K562 (cell line): ENCODE measurements at regions not wholly inside any gene's neighbourhood (a gene's known extent, or its start where the extent isn't known, plus 50 kb on each side); places are given as distances from the start of the nearest gene placed in this dataset.

ENCODE experiments used
- CBFA2T2 ChIP-seq: fragments of 450-650 bp; conservative IDR thresholded peaks from 2 replicates; pipeline ENCODE4 v1.6.1; 2017; ENCODE audit warnings: mild to moderate bottlenecking
- DMBX1 ChIP-seq: fragments of 250-450 bp; sonication (Bioruptor Pico); IDR thresholded peaks from 2 replicates; pipeline ENCODE4 v1.8.0; 2022; ENCODE audit warnings: inconsistent platforms, mild to moderate bottlenecking, moderate library complexity, borderline replicate concordance
- FOXJ3 ChIP-seq: sonication (generic); formaldehyde crosslinking; IDR thresholded peaks from 2 replicates; pipeline ENCODE4 v1.4.0; 2020; ENCODE audit warnings: mild to moderate bottlenecking, missing genetic modification reagents
- GABPB1 ChIP-seq: sonication (generic); formaldehyde crosslinking; IDR thresholded peaks from 2 replicates; pipeline ENCODE4 v1.8.0; 2022; ENCODE audit warnings: mild to moderate bottlenecking, missing genetic modification reagents
- KDM1A ChIP-seq, 2 experiments: fragments of 450-650 bp; IDR thresholded peaks; 2 replicates each; pipeline ENCODE4 v1.6.1; 2016; ENCODE audit warnings: mild to moderate bottlenecking in 2 of 2
- KDM2B ChIP-seq: fragments of 250-450 bp; sonication (Bioruptor Pico); IDR thresholded peaks from 2 replicates; pipeline ENCODE4 v1.8.0; 2021; ENCODE audit warnings: mild to moderate bottlenecking, moderate library complexity
- TBP ChIP-seq: optimal IDR thresholded peaks from 2 replicates; pipeline ENCODE3; 2011; ENCODE audit warnings: low read depth, low read length, improper control_type of control experiment
- ZFP30 ChIP-seq: fragments of 250-450 bp; sonication (Bioruptor Pico); IDR thresholded peaks from 2 replicates; pipeline ENCODE4 v1.8.0; 2022; ENCODE audit warnings: moderate library complexity, mild to moderate bottlenecking, inconsistent platforms, borderline replicate concordance
- ZNF316 ChIP-seq: fragments of 450-650 bp; IDR thresholded peaks from 2 replicates; pipeline ENCODE4 v1.6.1; 2016
- ZNF354B ChIP-seq: fragments of 250-450 bp; sonication (Bioruptor Pico); IDR thresholded peaks from 2 replicates; pipeline ENCODE4 v1.4.0; 2020
- ZNF699 ChIP-seq: fragments of 250-450 bp; sonication (Bioruptor Pico); IDR thresholded peaks from 2 replicates; pipeline ENCODE4 v1.8.0; 2021; ENCODE audit warnings: mild to moderate bottlenecking, moderate library complexity; ENCODE audit not compliant: insufficient replicate concordance
- ZNF766 ChIP-seq: fragments of 200-800 bp; sonication (Bioruptor generic); conservative IDR thresholded peaks from 2 replicates; pipeline ENCODE4 v1.6.1; 2016; ENCODE audit warnings: missing genetic modification characterization, missing compliant biosample characterization
- TF ChIP-seq, protein P1 (sequence below): fragments of 450-650 bp; formaldehyde crosslinking; IDR thresholded peaks from 2 replicates; pipeline ENCODE4 v1.4.0; 2020; ENCODE audit warnings: mild to moderate bottlenecking, moderate library complexity
- TF ChIP-seq, protein P2 (sequence below): fragments of 250-450 bp; sonication (Bioruptor Pico); IDR thresholded peaks from 2 replicates; pipeline ENCODE4 v1.8.0; 2021; ENCODE audit warnings: borderline replicate concordance, mild to moderate bottlenecking, moderate library complexity; ENCODE audit not compliant: poor library complexity, severe bottlenecking
- TF ChIP-seq, protein P3 (sequence below): sonication (generic); formaldehyde crosslinking; IDR thresholded peaks from 2 replicates; pipeline ENCODE4 v1.8.0; 2022; ENCODE audit warnings: mild to moderate bottlenecking, missing genetic modification reagents
- TF ChIP-seq, protein P4 (sequence below), 2 experiments: fragments of 450-650 bp; conservative IDR thresholded peaks; 2 replicates each; pipeline ENCODE4 v1.6.1; 2017; ENCODE audit warnings: mild to moderate bottlenecking in 2 of 2, moderate library complexity in 2 of 2
- TF ChIP-seq, protein P5 (sequence below), 2 experiments: fragments of 200-800 bp in 1 of 2; sonication (Bioruptor generic) in 1 of 2; sonication (generic) in 1 of 2; formaldehyde crosslinking in 1 of 2; IDR thresholded peaks in 1 of 2; conservative IDR thresholded peaks in 1 of 2; 2 replicates each; pipeline versions ENCODE4 v1.5.0 to v1.6.1; 2016 to 2020; ENCODE audit warnings: missing compliant biosample characterization in 1 of 2, missing genetic modification characterization in 1 of 2, missing genetic modification reagents in 1 of 2
- TF ChIP-seq, protein P6 (sequence below): fragments of 450-650 bp; formaldehyde crosslinking; conservative IDR thresholded peaks from 2 replicates; pipeline ENCODE4 v1.4.0; 2022; ENCODE audit warnings: mild to moderate bottlenecking, missing genetic modification characterization

DNA sequence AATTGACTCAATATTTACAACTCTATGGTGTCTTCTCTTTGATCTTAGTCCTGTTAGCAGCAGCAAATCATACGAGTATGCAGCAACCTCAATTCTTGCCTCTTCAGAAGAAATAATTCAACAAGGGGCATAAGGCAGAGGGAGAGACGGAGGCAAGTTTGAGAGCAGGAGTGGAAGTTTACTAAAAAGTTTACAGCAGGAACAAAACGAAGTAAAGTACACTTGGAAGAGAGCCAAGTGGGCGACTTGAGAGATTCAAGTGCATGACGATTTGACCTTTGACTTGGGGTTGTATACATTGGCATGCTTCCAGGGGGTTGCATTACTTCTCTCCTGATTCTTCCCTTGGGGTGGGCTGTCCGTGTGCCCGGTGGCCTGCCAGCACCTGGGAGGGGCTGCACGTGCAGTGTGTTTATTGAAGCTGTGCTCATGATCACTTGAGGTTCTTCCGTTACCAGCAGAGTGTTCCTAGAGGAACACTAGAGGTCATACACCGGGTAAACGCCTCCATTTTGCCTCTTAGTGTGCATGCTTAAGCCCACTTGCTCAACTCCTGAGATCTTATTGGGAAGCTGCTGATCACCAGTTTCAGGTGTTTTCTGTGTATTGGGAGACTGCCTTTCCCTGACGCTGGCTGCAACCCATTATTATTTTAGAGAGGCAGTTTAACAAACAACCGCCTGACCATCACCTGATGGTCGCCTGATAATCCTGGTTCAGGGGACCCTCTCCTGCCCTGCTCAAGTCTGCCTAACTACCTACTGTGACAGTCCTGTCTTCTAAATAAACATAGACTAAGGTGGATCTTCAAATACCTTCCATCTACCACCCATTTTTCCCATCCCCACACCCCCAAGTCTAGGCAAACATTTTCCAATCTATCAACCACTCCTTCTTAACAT is 172.4 kb upstream of the MYLIP start (continued):
- TF ChIP-seq, protein P1, sequence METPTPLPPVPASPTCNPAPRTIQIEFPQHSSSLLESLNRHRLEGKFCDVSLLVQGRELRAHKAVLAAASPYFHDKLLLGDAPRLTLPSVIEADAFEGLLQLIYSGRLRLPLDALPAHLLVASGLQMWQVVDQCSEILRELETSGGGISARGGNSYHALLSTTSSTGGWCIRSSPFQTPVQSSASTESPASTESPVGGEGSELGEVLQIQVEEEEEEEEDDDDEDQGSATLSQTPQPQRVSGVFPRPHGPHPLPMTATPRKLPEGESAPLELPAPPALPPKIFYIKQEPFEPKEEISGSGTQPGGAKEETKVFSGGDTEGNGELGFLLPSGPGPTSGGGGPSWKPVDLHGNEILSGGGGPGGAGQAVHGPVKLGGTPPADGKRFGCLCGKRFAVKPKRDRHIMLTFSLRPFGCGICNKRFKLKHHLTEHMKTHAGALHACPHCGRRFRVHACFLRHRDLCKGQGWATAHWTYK (CRISPR knock-in tag) = no peak
- TF ChIP-seq FOXJ3 (CRISPR knock-in tag) (no peak), CBFA2T2 (0 out of 2 replicates have a peak, but pooled peaks have one; percentile 6), TBP (no peak), ZNF766 (CRISPR knock-in tag) (peak; percentile 27; the same call in 1 of the 2 replicates), GABPB1 (CRISPR knock-in tag) (no peak), ZNF316 (no peak), ZNF354B (no peak), DMBX1 (CRISPR knock-in tag) (peak; percentile 47; the same call in 1 of the 2 replicates), KDM2B (no peak), KDM1A (IDR thresholded peaks at IDR 0.05) (0 out of 4 replicates have a peak, but pooled peaks of 1 of the 2 experiments have one; percentile 5), ZFP30 (CRISPR knock-in tag) (no peak), ZNF699 (CRISPR knock-in tag) (no peak)
- TF ChIP-seq, protein P2, sequence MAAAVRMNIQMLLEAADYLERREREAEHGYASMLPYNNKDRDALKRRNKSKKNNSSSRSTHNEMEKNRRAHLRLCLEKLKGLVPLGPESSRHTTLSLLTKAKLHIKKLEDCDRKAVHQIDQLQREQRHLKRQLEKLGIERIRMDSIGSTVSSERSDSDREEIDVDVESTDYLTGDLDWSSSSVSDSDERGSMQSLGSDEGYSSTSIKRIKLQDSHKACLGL (CRISPR knock-in tag) = no peak
- TF ChIP-seq, protein P3, sequence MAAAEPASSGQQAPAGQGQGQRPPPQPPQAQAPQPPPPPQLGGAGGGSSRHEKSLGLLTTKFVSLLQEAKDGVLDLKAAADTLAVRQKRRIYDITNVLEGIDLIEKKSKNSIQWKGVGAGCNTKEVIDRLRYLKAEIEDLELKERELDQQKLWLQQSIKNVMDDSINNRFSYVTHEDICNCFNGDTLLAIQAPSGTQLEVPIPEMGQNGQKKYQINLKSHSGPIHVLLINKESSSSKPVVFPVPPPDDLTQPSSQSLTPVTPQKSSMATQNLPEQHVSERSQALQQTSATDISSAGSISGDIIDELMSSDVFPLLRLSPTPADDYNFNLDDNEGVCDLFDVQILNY (CRISPR knock-in tag) = no peak
- TF ChIP-seq, protein P4, sequence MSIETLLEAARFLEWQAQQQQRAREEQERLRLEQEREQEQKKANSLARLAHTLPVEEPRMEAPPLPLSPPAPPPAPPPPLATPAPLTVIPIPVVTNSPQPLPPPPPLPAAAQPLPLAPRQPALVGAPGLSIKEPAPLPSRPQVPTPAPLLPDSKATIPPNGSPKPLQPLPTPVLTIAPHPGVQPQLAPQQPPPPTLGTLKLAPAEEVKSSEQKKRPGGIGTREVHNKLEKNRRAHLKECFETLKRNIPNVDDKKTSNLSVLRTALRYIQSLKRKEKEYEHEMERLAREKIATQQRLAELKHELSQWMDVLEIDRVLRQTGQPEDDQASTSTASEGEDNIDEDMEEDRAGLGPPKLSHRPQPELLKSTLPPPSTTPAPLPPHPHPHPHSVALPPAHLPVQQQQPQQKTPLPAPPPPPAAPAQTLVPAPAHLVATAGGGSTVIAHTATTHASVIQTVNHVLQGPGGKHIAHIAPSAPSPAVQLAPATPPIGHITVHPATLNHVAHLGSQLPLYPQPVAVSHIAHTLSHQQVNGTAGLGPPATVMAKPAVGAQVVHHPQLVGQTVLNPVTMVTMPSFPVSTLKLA (conservative IDR thresholded peaks at IDR 0.05) = peak in 1 of 2 experiments; percentile 27; a peak in 1 of 4 replicates
- TF ChIP-seq, protein P5, sequence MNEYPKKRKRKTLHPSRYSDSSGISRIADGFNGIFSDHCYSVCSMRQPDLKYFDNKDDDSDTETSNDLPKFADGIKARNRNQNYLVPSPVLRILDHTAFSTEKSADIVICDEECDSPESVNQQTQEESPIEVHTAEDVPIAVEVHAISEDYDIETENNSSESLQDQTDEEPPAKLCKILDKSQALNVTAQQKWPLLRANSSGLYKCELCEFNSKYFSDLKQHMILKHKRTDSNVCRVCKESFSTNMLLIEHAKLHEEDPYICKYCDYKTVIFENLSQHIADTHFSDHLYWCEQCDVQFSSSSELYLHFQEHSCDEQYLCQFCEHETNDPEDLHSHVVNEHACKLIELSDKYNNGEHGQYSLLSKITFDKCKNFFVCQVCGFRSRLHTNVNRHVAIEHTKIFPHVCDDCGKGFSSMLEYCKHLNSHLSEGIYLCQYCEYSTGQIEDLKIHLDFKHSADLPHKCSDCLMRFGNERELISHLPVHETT (CRISPR knock-in tag; conservative IDR thresholded peaks at IDR 0.05 in 1 of 2, IDR thresholded peaks at IDR 0.05 in 1 of 2) = no peak
- TF ChIP-seq, protein P6, sequence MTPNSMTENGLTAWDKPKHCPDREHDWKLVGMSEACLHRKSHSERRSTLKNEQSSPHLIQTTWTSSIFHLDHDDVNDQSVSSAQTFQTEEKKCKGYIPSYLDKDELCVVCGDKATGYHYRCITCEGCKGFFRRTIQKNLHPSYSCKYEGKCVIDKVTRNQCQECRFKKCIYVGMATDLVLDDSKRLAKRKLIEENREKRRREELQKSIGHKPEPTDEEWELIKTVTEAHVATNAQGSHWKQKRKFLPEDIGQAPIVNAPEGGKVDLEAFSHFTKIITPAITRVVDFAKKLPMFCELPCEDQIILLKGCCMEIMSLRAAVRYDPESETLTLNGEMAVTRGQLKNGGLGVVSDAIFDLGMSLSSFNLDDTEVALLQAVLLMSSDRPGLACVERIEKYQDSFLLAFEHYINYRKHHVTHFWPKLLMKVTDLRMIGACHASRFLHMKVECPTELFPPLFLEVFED (CRISPR knock-in tag) = no peak
